Keratinocyte (primary cell): ENCODE measurements at regions not wholly inside any gene's neighbourhood (a gene's known extent, or its start where the extent isn't known, plus 50 kb on each side); places are given as distances from the start of the nearest gene placed in this dataset.

Experiments
- CTCF ChIP-seq, 3 experiments: IDR thresholded peaks in 1 of 3; conservative IDR thresholded peaks in 1 of 3; optimal IDR thresholded peaks in 1 of 3; 2 replicates in 2 of 3; 3 replicates in 1 of 3; pipeline versions ENCODE3 to v1.5.1; 2011; ENCODE audit warnings: low read length in 3 of 3, mild to moderate bottlenecking in 3 of 3, moderate library complexity in 2 of 3, control low read depth in 1 of 3, inconsistent platforms in 1 of 3; ENCODE audit not compliant: insufficient read depth in 2 of 3; ENCODE audit errors: extremely low read depth in 1 of 3
- EZH2 ChIP-seq: IDR thresholded peaks from one replicate; pipeline ENCODE4 v1.6.1; 2012; ENCODE audit warnings: inconsistent platforms, mild to moderate bottlenecking, low read length, moderate library complexity

GRCh38 chr18:56516789-56517188 is 121.6 kb downstream of the TXNL1 start:
- TF ChIP-seq CTCF (optimal IDR thresholded peaks at IDR 0.05 in 1 of 3, IDR thresholded peaks at IDR 0.05 in 1 of 3, conservative IDR thresholded peaks at IDR 0.05 in 1 of 3; ENCODE audit: extremely low read depth in 1 of 3, insufficient read depth in 2 of 3, low read length in 3 of 3) = no peak
- no peak for TF ChIP-seq EZH2
